ENCODE measurements at regions not wholly inside any gene's neighbourhood (a gene's known extent, or its start where the extent isn't known, plus 50 kb on each side); places are given as distances from the start of the nearest gene placed in this dataset.
"Not testable (repeated sequence)": the region's sequence is repeated elsewhere in the genome, so short reads cannot be mapped to it uniquely, and the experiment has no call there.

DNA sequence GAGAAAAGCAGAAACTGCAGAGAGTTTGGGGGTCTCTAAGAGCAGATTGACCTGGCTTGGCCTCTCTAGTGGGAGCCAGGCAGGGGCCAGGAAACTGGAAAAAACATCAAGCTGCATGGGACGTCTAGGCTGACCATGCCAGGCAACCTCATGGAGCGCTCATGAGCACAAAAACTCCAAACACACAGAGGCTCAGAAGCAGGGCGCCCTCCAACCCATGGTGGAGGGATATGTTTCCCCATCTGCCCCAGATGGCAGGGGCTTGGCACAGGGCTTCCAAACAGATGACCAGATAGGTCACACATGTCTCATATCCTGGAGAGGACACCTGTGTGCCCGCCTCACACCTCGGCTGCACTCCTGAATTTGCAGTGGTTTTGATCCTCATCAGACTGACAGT, 879.0 kb downstream of the UQCRFS1 start:
- DNase-seq: no peak

DNA sequence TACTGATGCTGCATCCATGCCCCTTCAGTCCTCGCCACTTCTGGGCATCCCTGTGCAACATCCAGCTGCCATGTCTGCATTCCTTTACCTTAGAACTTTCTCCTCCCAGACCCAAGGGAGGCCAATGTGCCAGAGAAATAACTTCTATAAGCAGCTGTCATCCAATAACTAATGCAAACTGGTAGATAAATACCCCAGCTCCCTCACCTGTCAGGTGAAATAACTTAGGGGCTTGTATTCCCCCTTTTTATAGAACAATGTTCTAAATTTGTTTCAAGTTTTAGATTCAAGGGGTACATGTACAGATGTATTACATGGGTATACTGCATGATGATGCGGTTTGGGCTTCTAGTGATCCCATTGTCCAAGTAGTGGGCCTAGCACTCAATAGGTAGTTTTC, 880.1 kb downstream of the UQCRFS1 start:
- DNase-seq: no peak

DNA sequence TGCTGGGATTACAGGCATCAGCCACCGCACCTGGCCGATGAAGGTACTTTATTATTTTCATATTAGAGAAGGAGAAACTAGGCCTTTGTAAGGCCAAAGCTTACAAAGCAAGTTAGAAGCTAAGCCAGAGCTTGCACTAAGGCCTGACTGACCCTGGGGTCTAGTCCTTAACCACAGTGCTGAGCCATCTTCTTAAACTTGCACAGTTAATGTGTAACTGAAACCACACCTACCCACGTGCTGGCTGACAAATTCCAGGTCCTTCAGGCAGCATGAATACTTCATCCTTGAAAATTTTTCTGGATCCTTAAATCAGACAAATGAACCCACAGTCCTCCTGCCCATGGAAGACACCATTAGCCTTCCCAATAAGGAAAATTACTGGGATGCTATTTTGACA, 880.6 kb downstream of the UQCRFS1 start:
- DNase-seq: no peak

DNA sequence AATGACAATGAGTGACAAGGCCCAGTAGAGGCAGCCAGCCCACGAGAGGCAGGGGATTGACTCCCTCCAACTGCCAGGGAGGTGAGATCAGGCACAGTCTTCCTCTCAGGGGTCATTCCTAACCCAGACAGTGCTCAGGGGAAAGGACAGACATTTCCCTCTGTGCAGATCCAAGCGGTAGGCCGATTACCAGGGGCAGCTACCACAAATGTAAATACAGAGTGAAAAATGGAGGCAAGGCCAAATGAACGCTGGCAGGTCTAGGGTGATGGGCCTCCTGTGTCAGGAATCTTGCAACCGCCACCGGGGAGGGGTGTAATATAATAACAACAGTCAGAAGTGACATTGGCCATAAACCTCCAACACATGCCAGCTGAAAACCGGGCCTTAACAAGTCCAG, 881.4 kb downstream of the UQCRFS1 start:
- no peak for DNase-seq

DNA sequence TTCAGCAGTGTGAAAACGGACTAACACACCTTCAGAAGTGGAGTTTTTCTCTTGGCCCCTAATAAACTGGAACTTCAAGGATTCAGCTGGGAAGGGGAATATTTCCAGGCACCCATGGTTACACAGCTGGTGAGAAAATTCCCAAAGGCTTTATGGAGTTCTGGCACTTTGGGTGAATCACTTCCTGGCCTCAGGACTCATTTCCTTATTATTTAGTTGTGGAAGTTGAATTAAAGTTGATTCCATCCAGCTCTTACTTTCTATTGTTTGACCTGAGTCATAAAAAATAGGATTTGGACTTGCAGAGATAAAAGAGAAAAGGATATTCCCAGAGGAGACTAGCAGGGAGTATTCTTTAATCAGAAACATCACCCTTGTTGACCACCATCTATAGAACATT, 882.1 kb downstream of the UQCRFS1 start:
- DNase-seq: no peak

DNA sequence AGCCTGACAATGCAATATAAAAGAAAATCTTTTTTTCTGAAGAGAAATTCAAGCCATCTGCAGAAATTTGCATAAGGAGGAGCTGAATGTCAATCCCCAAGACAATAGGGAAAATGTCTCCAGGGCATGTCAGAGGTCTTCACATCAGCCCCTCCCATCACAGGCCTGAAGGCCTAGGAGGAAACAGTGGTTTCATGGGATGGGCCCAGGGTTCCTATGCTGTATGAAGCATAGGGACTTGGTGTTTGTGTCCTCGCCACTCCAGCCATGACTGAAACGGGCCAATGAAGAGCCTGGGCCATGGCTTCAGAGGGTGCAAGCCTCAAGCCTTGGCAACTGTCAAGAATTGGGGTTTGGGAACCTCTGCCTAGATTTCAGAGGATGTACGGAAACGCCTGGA, 883.5 kb downstream of the UQCRFS1 start:
- no peak for DNase-seq

DNA sequence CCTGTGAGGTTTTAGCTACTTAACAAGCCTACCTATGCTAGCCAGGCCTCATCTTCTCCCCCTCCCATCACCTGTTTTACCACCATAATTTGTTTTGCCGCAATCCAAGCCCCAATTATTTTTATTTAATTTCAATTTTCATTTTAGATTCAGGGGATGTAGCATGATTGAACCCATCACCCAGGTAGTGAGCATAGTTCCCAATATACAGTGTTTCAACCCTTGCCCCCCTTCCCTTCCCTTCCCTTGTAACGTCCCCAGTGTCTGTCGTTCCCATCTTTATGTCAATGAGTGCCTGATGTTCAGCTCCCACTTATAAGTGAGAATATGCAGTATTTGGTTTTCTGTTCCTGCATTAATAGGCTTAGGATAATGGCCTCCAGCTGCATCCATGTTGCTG, 885.0 kb downstream of the UQCRFS1 start:
- DNase-seq: no peak

DNA sequence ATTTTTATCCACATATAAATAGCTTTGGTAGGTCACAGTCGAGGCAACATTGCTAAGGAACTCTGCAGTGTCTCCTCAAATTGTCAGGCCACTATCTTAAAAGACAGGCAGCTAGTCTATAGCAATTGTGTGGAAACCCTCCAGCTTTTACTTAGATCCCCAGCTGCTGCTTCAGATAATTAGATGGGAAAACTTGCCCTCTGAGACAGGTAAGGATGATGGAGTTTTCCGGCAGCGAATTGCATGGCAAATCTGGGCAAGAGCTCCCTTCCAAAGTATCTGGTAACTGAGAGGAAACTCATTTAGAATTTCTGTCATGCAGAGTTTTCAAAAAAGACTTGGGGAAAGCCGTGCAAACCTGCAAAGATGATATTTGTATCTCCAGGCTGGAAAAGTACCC, 886.2 kb downstream of the UQCRFS1 start:
- DNase-seq: no peak

DNA sequence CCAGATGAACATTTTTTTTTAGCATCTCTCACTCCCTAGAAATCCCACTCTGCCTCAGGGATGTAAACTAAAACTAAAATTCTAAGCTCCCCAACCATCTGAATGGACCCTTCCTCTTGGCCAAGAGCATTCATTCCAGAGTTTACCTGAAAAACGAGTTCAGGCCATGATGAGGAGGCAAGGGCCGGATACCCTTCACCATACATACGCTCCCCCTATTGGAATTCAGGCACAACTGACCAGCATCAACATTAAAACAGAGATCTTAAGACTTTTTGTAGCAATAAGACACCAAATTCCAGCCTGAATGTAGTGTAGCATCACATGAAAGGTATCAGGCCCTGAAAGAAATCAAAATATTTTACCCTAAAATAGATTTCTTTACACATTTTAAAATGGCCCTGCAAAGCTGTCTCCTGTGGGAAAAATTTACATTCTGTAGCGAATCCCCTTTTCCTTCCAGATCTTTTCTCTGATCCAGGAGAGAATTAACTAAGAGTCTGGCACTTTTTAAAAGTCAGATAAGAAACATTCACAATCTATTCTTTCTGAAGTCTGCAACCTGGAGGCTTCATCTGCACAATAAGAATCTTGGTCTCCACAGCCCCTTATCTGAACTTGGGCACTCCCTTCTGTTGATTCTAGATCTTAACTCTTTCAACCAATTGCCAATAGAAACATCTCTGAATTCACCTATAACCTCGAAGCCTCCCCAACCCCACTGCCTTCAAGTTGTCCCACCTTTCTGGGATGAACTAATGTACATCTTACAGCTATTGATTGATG, 888.5 kb downstream of the UQCRFS1 start:
- DNase-seq: no peak

DNA sequence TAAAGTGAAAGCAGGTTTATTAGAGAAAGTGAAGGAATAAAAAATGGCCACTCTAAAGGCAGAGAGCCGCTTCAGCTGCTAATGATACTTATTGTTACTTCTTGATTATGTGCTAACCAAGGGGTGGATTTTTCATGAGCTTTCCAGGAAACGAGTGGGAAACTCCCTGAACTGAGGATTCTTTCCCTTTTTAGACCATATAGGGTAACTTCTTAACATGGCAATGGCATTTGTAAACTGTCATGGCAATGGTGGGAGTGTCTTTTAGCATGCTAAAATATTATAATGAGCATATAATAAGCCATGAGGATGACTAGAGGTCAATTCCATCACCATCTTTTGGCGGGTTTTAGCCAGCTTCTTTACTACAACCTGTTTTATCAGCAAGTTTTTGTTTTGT, 890.0 kb downstream of the UQCRFS1 start:
- no peak for DNase-seq

DNA sequence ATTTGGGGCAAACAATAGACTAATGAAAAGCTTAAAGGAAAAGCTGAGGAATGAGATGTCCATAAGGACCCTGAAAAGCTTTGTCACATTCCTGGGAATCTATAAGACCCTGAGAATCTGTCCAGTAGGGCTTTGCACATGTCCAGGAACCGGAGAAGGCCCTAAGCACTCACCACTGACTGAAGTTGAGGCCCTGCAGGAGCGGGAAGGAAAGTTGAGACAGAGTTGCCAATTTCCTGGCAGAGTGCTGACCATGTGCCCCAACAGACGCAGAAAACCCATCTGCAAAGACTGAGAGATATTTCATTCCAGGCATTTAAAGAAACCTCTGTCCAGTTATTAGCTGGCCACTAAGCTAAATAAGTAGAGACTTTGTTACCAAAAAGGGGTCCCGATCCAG, 890.5 kb downstream of the UQCRFS1 start:
- no peak for DNase-seq

DNA sequence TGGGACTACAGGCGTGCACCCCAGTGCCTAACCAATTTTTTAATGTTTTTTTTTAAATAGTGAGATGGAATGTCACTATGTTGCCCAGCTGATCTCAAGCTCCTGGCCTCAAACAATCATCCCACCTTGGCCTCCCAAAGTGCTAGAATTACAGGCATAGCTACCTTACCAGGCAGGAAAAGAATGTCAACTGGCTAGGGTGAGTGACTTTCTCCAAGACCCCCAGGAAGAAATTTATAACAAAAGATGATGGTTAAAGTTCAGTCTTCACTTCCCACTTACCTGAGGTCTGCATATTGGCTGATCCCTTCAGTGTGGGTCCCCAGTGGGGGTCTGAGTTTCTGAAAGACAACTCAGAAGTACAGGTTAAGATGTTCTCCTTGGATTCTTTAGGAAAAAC, 893.0 kb downstream of the UQCRFS1 start:
- no peak for DNase-seq

DNA sequence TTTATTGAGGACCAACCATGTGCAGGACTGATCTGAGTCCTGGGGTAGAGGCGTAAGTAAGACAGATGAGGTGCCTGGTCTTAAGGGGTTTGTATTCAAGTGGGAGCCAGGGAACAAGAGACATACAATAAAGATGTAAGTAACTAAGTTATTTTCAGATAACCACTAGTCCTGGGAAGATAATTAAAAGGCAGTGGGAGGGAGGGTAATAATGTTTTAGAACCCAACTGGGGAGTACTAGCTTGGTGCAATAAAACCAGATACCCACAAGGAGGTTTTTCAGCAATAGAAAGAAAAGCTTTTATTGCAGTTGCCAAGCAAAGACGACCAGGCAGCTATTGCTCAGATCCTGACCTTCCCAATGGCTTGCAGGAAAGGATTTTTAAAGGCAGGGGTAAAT, 893.7 kb downstream of the UQCRFS1 start:
- no peak for DNase-seq

DNA sequence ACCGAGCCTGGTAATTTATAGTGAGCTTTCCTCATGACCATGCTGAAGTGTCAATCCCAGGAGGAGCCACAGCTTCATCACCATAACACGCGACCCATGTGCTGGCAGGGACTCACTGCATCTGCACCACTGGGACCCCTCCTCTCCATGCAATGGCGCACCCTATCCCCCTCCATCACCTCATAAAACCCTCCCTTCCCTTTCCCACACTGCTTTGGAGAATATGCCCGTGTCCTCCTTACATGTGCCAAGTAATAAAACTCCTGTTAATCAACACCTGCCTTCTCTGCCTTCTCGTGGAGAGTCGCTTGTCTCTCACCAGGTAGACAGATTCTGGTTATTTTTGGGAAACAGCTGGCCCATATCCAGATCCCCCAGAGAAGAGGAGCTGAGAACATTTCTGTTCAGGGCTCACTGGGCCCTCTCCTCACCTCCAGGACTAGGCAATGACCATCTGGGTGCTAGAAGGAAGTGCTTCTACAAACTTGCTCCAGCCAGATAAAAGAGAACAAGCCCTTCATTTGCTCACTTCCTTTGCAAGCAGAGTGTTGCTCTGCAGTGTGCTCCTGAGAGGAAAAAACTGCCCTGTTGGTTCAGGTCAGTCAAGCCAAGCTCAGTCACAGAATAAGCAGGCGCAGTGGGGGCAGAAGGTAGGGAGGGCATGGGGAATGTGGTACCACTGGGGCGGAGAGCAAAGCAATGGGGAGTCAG, 894.3 kb downstream of the UQCRFS1 start:
- no peak for DNase-seq

DNA sequence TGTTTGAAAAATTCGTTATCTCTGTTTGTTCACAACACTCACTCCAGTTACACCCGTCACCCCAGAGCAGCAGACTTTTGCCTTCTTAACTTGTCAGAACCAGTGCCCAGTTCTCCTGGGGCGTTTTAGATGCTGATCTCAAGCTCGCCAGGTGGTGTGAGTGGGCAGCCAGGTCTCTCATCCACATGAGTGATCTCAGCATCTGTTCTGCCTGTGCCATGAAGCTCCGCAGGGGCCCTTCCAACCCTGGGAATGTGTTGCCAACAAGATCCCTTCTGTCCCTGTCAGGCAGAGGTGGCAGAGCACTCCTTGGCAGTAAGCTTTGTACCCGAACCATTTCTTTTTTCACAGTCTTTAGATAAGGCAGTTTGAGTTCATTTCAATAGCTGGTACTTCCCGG, 896.5 kb downstream of the UQCRFS1 start:
- DNase-seq: no peak

DNA sequence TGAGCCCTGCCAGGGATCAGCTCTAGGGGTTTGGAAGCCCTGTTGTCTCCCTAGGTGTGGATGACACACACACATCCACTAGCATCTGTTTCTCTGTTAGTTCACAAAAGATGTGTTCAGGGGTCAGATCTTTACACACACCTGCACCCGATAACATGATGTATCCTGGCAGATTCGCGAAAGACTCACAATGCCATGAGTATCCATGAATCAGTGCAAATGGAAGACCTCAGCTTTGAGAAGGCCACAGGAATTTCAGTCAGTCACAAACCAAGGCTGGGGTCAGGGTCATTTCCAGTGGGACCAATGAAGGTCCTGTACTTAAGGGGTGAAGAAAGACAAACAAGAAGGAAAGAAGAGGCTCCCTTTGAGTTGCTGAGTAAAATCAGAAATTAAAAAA, 898.2 kb downstream of the UQCRFS1 start:
- no peak for DNase-seq

DNA sequence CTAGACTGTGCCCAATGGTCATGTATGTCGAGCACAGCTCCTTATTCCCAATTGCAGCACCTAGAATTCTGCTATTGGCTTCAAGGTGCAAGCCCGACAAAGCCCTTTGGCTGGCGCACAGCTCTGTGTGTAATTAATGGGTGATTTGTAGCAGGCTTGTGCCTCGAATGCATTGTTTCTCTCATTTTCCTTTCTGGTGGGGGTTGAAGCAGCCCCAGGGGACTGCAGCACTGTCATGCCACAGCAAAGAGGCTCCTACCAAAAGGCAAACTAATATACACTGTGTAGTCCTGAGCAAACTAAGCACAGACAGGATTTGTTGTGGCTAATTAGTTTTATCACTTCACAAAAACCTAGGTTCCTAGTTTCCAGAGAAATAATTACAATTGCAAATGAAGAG, 898.7 kb downstream of the UQCRFS1 start:
- no peak for DNase-seq

DNA sequence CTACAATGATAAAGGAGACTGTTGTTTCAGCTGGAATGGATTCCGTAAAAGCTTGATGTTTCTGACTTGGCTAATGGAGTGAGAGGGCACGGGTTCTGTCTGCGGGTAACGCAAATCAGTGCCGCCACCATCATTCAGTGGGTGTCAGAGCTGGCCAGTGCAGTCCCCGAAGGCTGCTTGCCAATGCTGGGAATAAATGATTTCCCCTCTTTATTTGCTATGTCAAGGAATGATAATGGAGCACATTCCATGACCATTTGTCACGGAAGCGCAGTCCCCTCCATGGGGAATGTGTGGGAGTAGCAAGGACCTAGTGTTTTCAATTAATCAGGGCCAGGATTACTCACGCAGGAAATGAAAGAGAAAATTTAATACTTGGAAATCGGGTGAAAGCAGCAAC, 899.3 kb downstream of the UQCRFS1 start:
- DNase-seq: no peak

DNA sequence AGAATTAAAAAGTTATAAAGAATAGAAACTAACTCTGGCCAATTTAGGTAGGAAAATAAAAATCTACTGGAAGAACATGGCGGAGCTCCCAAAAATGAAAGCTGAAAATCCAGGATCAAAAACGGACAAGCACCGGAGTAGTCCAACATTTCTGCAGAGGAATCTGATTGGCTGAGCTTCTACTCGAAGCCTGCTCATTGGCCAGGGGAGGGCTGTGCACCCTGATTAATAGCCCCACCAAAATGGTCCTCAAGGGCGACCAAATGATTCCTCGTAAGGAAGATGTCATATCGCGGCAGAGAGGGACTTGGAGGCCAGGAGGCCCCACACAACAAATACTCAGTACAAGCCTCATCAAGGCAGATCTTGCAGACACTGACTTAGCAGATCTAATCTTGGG, 900.7 kb downstream of the UQCRFS1 start:
- DNase-seq: no peak

DNA sequence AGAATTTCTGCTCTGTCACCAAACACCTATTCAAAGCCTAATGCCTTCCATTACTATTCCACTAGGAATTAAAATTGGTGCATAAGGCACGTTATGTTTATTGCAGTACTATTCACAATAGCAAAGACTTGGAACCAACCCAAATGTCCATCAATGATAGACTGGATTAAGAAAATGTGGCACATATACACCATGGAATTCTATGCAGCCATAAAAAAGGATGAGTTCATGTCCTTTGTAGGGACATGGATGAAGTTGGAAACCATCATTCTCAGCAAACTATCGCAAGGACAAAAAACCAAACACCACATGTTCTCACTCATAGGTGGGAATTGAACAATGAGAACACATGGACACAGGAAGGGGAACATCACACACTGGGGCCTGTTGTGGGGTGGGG, 902.1 kb downstream of the UQCRFS1 start:
- not testable (repeated sequence) for DNase-seq

DNA sequence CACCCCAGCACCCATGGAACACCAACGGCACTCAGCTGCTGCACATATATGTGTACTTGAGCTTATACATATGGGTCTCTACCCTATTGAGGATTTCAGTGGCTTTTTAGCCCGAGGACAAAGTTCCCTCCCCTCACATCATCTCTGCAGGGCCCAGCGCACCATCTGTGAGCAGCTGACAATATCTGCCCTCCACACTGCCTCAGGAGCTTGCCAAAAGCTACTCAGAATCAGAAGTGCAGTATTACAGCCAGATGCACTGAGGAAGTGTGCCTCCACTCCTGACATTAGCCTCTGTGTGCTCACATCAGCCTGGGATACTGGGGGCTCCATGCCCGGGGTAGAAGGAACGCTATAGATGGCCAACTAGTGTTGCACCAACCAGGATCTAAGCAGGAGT, 903.9 kb downstream of the UQCRFS1 start:
- DNase-seq: no peak

DNA sequence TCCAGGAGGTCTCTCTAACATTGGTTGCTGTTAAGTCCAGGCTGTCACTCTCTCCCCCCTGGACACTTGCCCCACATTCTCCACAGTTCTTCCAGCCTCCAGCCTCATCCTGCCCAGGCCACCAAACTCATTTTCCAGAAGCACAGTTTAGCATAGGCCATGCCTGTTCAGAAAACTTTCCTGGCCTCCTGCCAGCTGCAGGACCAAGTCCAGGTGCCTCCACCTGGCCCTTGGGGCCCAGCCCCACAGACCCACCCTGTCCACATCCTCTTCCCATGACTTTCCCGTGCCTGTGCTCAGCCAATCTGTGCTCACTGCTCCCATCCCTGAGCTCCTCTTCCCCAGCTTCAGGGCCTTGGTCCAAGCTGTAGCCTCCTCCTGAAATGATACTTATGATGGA, 905.0 kb downstream of the UQCRFS1 start:
- DNase-seq: no peak

DNA sequence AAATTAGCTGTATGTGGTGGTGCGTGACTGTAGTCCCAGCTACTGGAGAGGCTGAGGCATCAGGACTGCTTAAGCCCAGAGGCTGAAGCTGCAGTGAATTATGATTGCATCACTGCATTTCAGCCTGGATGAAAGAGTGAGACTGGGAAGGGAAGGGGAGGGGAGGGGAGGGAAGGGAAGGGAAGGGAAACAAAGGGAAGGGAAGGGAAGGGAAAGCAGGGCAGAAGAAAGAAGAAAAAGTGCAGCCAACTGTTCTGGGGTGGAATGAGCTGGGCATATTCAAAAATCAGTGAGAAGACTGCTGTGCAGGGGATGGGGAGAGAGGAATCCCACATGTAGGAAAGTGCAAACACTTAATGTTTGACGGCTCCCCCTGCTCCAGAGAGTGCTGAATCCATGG, 905.5 kb downstream of the UQCRFS1 start:
- DNase-seq: no peak

DNA sequence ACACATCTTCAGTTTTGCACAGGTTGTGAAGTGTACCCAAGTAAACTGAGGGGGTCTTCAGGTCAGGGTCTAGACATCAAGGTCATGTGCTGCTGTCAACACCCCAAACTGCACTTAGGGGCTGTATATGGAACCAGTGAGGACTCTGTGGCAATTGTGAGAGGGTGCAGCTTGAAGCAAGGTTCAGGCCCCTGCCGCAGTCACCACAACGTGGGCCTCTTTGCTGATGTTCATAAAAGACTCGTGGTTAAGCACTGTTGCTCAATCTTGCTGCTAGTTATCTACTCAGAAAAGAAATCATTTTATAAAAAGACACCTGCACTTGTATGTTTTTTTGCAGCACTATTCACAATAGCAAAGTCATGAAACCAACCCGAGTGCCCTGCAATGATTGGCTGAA, 907.4 kb downstream of the UQCRFS1 start:
- DNase-seq: no peak

DNA sequence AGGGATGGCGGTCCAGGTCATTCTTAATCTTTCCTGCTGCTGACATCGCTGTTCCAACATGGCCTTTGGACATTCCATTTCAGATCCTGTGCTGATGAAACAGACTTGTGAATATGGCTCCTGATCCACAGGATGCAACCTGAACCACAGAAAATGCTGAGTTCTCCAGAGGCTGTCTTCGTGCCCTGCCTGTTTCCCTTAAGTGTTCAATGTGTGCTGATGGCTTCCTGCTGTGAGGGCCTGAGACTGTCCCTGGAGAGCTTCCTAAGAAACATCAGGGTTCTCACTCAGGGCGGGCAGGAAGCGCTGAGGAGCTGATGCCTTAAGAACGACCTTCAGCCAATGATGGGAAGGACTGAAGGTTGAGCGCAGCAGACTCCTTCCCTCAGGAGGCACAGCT, 909.4 kb downstream of the UQCRFS1 start:
- DNase-seq: no peak

Measured in DMS79 treated with DMSO at 0.1 percent for 48 hours (cell line).